ENCODE measurements at regions not wholly inside any gene's neighbourhood (a gene's known extent, or its start where the extent isn't known, plus 50 kb on each side); places are given as distances from the start of the nearest gene placed in this dataset.

DNA sequence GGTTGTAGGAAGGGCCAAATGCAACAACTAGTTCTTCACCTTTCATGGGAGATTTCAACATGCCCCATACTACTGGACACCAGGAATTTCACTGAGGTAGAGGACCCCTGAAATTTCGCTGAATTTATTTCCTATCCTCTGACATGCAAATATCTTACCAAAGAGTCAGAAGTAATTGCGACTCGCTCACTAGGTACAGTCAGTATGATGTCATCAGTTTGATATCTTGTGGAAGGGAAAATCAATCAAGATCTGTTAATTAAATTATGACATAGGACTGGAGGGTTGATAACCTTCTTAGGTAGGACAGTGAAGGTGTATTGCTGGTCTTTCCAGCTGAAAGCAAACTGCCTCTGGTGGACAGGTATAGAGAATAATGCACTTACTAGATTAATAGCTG, 74.9 kb upstream of the TNIK start:
- Histone ChIP-seq H2AK5ac (ENCODE audit: low read length) (no peak overlapping the region), H3K18ac (ENCODE audit: low read length) (no peak overlapping the region), H3K79me2 (ENCODE audit: control insufficient read depth, insufficient read depth, low read length) (no peaks in the 10 kb centered on the region), H3K9ac (ENCODE audit: low read length) (no peak overlapping the region), H3K27me3 (ENCODE audit: insufficient read depth, low read length, poor library complexity) (no peaks in the 10 kb centered on the region), H3K4me1 (ENCODE audit: control insufficient read depth, low read depth, low read length) (no peaks in the 10 kb centered on the region), H2BK5ac (ENCODE audit: low read length) (no peak overlapping the region), H3K79me1 (ENCODE audit: low read length) (no peaks in the 10 kb centered on the region), H4K8ac (ENCODE audit: low read depth, low read length) (no peak overlapping the region), H3K36me3 (ENCODE audit: control insufficient read depth, insufficient read depth, low read length) (no peaks in the 10 kb centered on the region), H3K4ac (ENCODE audit: low read depth, low read length) (no peak overlapping the region), H3K27ac (ENCODE audit: low read depth, low read length) (no peak overlapping the region), H3K56ac (ENCODE audit: low read length) (no peak overlapping the region), H3K4me3 (ENCODE audit: low read length) (no peak overlapping the region), H3K4me2 (ENCODE audit: low read length) (no peak overlapping the region), H3K23ac (ENCODE audit: low read length) (no peak overlapping the region), H2BK15ac (replicated peaks; ENCODE audit: low read depth) (no peak overlapping the region), H2BK120ac (ENCODE audit: low read depth, low read length) (no peak overlapping the region), H4K5ac (ENCODE audit: low read length) (no peak overlapping the region)
- no peak for DNase-seq
- no CpG with 5 or more reads among the region's 3 CpGs for WGBS (ENCODE audit: extremely low coverage, insufficient coverage, low lambda C conversion rate)

DNA sequence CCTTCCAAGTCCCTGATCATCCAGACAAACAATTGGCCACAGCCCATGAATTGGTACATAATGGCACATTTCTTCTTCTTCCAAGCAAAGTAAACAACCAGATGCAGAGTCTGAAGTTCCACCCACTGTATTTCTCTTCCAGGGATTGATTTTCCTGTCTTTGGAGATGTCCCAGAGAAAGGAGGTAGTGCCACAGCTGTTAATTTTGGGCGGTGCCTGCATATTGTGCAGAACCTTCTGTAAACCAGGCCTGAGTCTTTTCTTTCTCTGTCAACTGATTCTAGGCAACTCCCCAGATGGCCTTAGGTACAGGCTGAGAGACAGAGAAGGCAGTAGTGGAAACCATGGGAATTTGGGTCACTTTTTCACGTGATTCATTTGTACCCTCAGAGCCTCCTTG, 73.5 kb upstream of the TNIK start:
- H3K4me2 ChIP-seq (ENCODE audit: low read length), result no peak overlapping the region
- H3K23ac ChIP-seq (ENCODE audit: low read length), result no peak overlapping the region
- no peak overlapping the region for H3K56ac ChIP-seq (ENCODE audit: low read length)
- no peak overlapping the region for H2AK5ac ChIP-seq (ENCODE audit: low read length)
- H2BK120ac ChIP-seq (ENCODE audit: low read depth, low read length), result no peak overlapping the region
- H3K79me1 ChIP-seq (ENCODE audit: low read length), result no peaks in the 10 kb centered on the region
- no peak overlapping the region for H3K27ac ChIP-seq (ENCODE audit: low read depth, low read length)
- no peak for DNase-seq
- no CpG with 5 or more reads among the region's 2 CpGs for WGBS (ENCODE audit: extremely low coverage, insufficient coverage, low lambda C conversion rate)
- no peaks in the 10 kb centered on the region for H3K36me3 ChIP-seq (ENCODE audit: control insufficient read depth, insufficient read depth, low read length)
- no peak overlapping the region for H3K18ac ChIP-seq (ENCODE audit: low read length)
- no peak overlapping the region for H3K4me3 ChIP-seq (ENCODE audit: low read length)
- no peaks in the 10 kb centered on the region for H3K4me1 ChIP-seq (ENCODE audit: control insufficient read depth, low read depth, low read length)
- no peak overlapping the region for H4K5ac ChIP-seq (ENCODE audit: low read length)
- H2BK15ac ChIP-seq (replicated peaks; ENCODE audit: low read depth), result no peak overlapping the region
- H3K27me3 ChIP-seq (ENCODE audit: insufficient read depth, low read length, poor library complexity), result no peaks in the 10 kb centered on the region
- no peaks in the 10 kb centered on the region for H3K79me2 ChIP-seq (ENCODE audit: control insufficient read depth, insufficient read depth, low read length)
- no peak overlapping the region for H2BK5ac ChIP-seq (ENCODE audit: low read length)
- no peak overlapping the region for H4K8ac ChIP-seq (ENCODE audit: low read depth, low read length)
- no peak overlapping the region for H3K9ac ChIP-seq (ENCODE audit: low read length)
- no peak overlapping the region for H3K4ac ChIP-seq (ENCODE audit: low read depth, low read length)

DNA sequence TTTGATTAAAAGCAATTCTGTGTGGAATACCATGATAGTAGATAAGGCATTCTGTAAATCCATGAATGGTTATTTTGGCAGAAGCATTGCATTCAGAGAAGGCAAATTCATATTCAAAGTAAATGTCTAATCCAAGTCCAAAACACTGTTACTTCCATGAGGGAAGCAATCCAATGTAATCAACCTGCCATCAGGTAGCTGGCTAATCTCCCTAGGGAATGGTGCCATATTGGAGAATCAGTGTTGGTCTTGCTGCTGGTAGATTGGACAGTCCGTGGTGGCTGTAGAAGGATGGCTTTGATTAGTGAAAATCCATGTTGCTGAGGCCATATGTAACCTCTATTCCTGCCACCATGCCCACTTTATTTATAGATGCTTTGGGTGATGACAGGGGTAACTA, 72.1 kb upstream of the TNIK start:
- H3K4me3 ChIP-seq (ENCODE audit: low read length), result no peak overlapping the region
- no peaks in the 10 kb centered on the region for H3K36me3 ChIP-seq (ENCODE audit: control insufficient read depth, insufficient read depth, low read length)
- DNase-seq, result no peak
- H3K9ac ChIP-seq (ENCODE audit: low read length), result no peak overlapping the region
- H4K8ac ChIP-seq (ENCODE audit: low read depth, low read length), result no peak overlapping the region
- H2BK15ac ChIP-seq (replicated peaks; ENCODE audit: low read depth), result no peak overlapping the region
- H3K4me2 ChIP-seq (ENCODE audit: low read length), result no peak overlapping the region
- no peaks in the 10 kb centered on the region for H3K79me1 ChIP-seq (ENCODE audit: low read length)
- no peak overlapping the region for H2AK5ac ChIP-seq (ENCODE audit: low read length)
- H2BK120ac ChIP-seq (ENCODE audit: low read depth, low read length), result no peak overlapping the region
- H3K27me3 ChIP-seq (ENCODE audit: insufficient read depth, low read length, poor library complexity), result no peaks in the 10 kb centered on the region
- H3K4ac ChIP-seq (ENCODE audit: low read depth, low read length), result no peak overlapping the region
- H3K18ac ChIP-seq (ENCODE audit: low read length), result no peak overlapping the region
- H3K79me2 ChIP-seq (ENCODE audit: control insufficient read depth, insufficient read depth, low read length), result no peaks in the 10 kb centered on the region
- H2BK5ac ChIP-seq (ENCODE audit: low read length), result no peak overlapping the region
- WGBS (ENCODE audit: extremely low coverage, insufficient coverage, low lambda C conversion rate), result no CpG with 5 or more reads among the region's 1 CpG
- H3K4me1 ChIP-seq (ENCODE audit: control insufficient read depth, low read depth, low read length), result no peaks in the 10 kb centered on the region
- H3K27ac ChIP-seq (ENCODE audit: low read depth, low read length), result no peak overlapping the region
- H3K56ac ChIP-seq (ENCODE audit: low read length), result no peak overlapping the region
- no peak overlapping the region for H4K5ac ChIP-seq (ENCODE audit: low read length)
- H3K23ac ChIP-seq (ENCODE audit: low read length), result no peak overlapping the region

DNA sequence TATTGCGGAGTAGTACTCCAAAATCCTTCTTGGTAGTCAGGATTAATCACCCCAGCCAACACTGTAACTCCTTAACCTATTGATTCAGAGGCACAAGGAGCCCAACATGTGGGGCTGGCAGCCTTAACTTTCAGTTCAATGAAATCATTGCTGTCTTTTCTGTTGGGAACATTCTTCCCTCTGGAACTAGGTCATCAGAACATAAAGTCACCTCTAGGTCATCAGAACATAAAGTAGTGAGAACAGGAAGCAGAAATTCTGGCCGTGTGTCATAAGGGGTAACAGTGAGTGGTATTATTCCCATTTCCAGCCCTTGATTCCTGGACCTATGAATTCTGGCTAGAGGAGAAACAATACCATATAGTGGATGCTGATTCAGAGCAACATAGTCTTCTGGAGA, 71.5 kb upstream of the TNIK start:
- no CpG with 5 or more reads among the region's 2 CpGs for WGBS (ENCODE audit: extremely low coverage, insufficient coverage, low lambda C conversion rate)
- H3K56ac ChIP-seq (ENCODE audit: low read length), result no peak overlapping the region
- H3K27me3 ChIP-seq (ENCODE audit: insufficient read depth, low read length, poor library complexity), result no peaks in the 10 kb centered on the region
- no peak for DNase-seq
- no peaks in the 10 kb centered on the region for H3K4me1 ChIP-seq (ENCODE audit: control insufficient read depth, low read depth, low read length)
- H2BK5ac ChIP-seq (ENCODE audit: low read length), result no peak overlapping the region
- H4K8ac ChIP-seq (ENCODE audit: low read depth, low read length), result no peak overlapping the region
- H3K9ac ChIP-seq (ENCODE audit: low read length), result no peak overlapping the region
- H4K5ac ChIP-seq (ENCODE audit: low read length), result no peak overlapping the region
- H3K4me3 ChIP-seq (ENCODE audit: low read length), result no peak overlapping the region
- H3K4me2 ChIP-seq (ENCODE audit: low read length), result no peak overlapping the region
- H3K36me3 ChIP-seq (ENCODE audit: control insufficient read depth, insufficient read depth, low read length), result no peaks in the 10 kb centered on the region
- H2BK120ac ChIP-seq (ENCODE audit: low read depth, low read length), result no peak overlapping the region
- H3K27ac ChIP-seq (ENCODE audit: low read depth, low read length), result no peak overlapping the region
- H2AK5ac ChIP-seq (ENCODE audit: low read length), result no peak overlapping the region
- no peak overlapping the region for H2BK15ac ChIP-seq (replicated peaks; ENCODE audit: low read depth)
- no peaks in the 10 kb centered on the region for H3K79me2 ChIP-seq (ENCODE audit: control insufficient read depth, insufficient read depth, low read length)
- H3K18ac ChIP-seq (ENCODE audit: low read length), result no peak overlapping the region
- H3K4ac ChIP-seq (ENCODE audit: low read depth, low read length), result no peak overlapping the region
- H3K23ac ChIP-seq (ENCODE audit: low read length), result no peak overlapping the region
- H3K79me1 ChIP-seq (ENCODE audit: low read length), result no peaks in the 10 kb centered on the region

DNA sequence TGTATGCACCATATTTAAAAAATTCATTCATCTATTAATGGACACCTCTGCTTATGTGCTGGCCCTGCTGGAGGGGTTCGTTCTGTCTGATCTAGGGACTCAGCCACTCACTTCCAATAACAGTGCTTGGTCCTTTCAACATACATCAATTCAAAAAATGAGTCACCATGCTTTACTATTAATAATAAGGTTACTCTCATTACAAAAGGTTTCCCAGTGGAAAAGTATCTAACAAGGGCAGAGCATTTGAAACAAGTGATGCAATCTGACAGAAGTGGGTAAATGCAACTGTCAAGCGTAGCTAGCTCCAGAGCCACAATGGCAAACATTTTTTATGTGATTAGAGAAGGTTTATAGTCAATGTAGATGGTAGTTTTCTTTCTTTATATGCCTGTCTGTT, 67.9 kb upstream of the TNIK start:
- H3K9ac ChIP-seq (ENCODE audit: low read length), result no peak overlapping the region
- H3K79me2 ChIP-seq (ENCODE audit: control insufficient read depth, insufficient read depth, low read length), result no peaks in the 10 kb centered on the region
- no peak overlapping the region for H2AK5ac ChIP-seq (ENCODE audit: low read length)
- H2BK120ac ChIP-seq (ENCODE audit: low read depth, low read length), result no peak overlapping the region
- H4K8ac ChIP-seq (ENCODE audit: low read depth, low read length), result no peak overlapping the region
- no peaks in the 10 kb centered on the region for H3K27me3 ChIP-seq (ENCODE audit: insufficient read depth, low read length, poor library complexity)
- H3K56ac ChIP-seq (ENCODE audit: low read length), result no peak overlapping the region
- no peaks in the 10 kb centered on the region for H3K79me1 ChIP-seq (ENCODE audit: low read length)
- H3K23ac ChIP-seq (ENCODE audit: low read length), result no peak overlapping the region
- no CpG with 5 or more reads among the region's 2 CpGs for WGBS (ENCODE audit: extremely low coverage, insufficient coverage, low lambda C conversion rate)
- DNase-seq, result no peak
- H3K36me3 ChIP-seq (ENCODE audit: control insufficient read depth, insufficient read depth, low read length), result no peaks in the 10 kb centered on the region
- H3K4me1 ChIP-seq (ENCODE audit: control insufficient read depth, low read depth, low read length), result no peaks in the 10 kb centered on the region
- no peak overlapping the region for H3K4me2 ChIP-seq (ENCODE audit: low read length)
- no peak overlapping the region for H2BK15ac ChIP-seq (replicated peaks; ENCODE audit: low read depth)
- H2BK5ac ChIP-seq (ENCODE audit: low read length), result no peak overlapping the region
- no peak overlapping the region for H4K5ac ChIP-seq (ENCODE audit: low read length)
- no peak overlapping the region for H3K27ac ChIP-seq (ENCODE audit: low read depth, low read length)
- H3K18ac ChIP-seq (ENCODE audit: low read length), result no peak overlapping the region
- no peak overlapping the region for H3K4me3 ChIP-seq (ENCODE audit: low read length)
- H3K4ac ChIP-seq (ENCODE audit: low read depth, low read length), result no peak overlapping the region

DNA sequence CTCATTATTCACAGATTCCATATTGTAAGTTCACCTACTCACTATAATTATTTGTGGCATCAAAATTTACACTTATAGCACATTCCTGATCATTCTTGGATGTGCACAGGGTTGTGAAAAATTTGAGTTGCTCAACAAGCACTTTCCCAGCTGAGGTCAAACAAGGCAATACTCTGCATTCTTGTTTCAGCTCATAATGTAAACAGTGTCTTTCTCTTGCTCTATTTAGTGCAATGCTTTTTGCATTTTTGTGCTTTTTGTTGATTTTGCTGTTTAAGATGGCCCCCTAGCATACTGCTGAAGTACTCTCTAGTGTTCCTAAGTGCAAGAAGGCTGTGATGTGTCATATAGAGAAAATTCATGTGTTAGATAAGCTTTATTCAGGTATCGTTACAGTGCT, 66.7 kb upstream of the TNIK start:
- Histone ChIP-seq H3K4me1 (ENCODE audit: control insufficient read depth, low read depth, low read length) (no peaks in the 10 kb centered on the region), H3K4ac (ENCODE audit: low read depth, low read length) (no peak overlapping the region), H3K9ac (ENCODE audit: low read length) (no peak overlapping the region), H3K27me3 (ENCODE audit: insufficient read depth, low read length, poor library complexity) (no peaks in the 10 kb centered on the region), H4K8ac (ENCODE audit: low read depth, low read length) (no peak overlapping the region), H3K4me2 (ENCODE audit: low read length) (no peak overlapping the region), H2AK5ac (ENCODE audit: low read length) (no peak overlapping the region), H2BK120ac (ENCODE audit: low read depth, low read length) (no peak overlapping the region), H3K4me3 (ENCODE audit: low read length) (no peak overlapping the region), H3K23ac (ENCODE audit: low read length) (no peak overlapping the region), H3K79me1 (ENCODE audit: low read length) (no peaks in the 10 kb centered on the region), H3K79me2 (ENCODE audit: control insufficient read depth, insufficient read depth, low read length) (no peaks in the 10 kb centered on the region), H4K5ac (ENCODE audit: low read length) (no peak overlapping the region), H2BK15ac (replicated peaks; ENCODE audit: low read depth) (no peak overlapping the region), H3K56ac (ENCODE audit: low read length) (no peak overlapping the region), H3K18ac (ENCODE audit: low read length) (no peak overlapping the region), H2BK5ac (ENCODE audit: low read length) (no peak overlapping the region), H3K36me3 (ENCODE audit: control insufficient read depth, insufficient read depth, low read length) (no peaks in the 10 kb centered on the region), H3K27ac (ENCODE audit: low read depth, low read length) (no peak overlapping the region)
- no CpG with 5 or more reads among the region's 1 CpG for WGBS (ENCODE audit: extremely low coverage, insufficient coverage, low lambda C conversion rate)
- DNase-seq, result no peak

All from mesendoderm (in vitro differentiated cells).